HG03520 (cell line): ENCODE measurements at regions not wholly inside any gene's neighbourhood (a gene's known extent, or its start where the extent isn't known, plus 50 kb on each side); places are given as distances from the start of the nearest gene placed in this dataset.

Experiments used
- ATAC-seq: cut with Tn5 transposase; IDR thresholded peaks from one replicate; pipeline ENCODE4 v1.9.1; 2021; ENCODE audit warnings: mild to moderate bottlenecking, moderate library complexity; ENCODE audit not compliant: unreplicated experiment

- no peak for ATAC-seq
These were observed 245.0 kb downstream of the ATP23 start for GRCh38 chr12:58186401-58186800.

GRCh38 chr12:58186914-58187313 lies 245.5 kb downstream of the ATP23 start:
- no peak for ATAC-seq

DNA sequence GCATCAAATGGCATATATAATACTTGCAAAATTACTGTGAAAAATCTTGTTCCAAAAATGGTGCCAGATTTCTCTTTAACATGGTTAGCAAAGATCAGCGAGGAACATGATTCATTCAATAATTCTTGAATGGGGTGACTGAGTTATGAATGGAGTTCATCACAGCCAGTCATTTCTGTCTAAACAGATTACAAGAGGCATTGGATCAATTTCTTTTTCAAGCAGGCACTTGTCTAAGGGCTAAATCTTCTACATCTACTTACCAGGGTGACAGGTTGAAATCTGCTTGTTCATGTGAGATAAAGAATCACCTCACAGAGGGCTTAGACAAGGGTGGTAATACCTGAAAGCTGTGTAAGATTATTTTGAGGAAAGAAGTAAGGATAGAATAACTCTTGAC lies 247.7 kb downstream of the ATP23 start:
- no peak for ATAC-seq

DNA sequence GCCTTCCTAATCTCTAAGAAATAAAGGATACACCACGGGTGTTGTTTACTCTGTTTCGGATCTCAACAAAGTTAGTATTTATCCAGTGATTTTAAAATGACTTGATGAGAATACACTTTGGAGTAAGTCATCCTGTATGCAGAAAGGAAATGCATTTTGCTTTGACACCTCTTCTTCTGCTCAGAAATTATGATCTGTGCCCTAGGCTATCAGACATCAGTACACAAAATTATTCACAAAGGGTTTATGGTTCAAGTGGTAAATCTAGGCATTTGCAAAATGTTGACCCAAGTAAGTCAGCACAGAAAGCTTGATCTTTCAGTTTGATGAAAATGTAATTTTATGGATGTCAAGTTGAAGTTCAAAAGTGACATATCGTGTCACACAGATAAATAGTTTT lies 248.5 kb downstream of the ATP23 start:
- no peak for ATAC-seq

- ATAC-seq = no peak
These were observed 249.3 kb downstream of the ATP23 start for GRCh38 chr12:58190618-58191017.

GRCh38 chr12:58196971-58197370 lies 255.6 kb downstream of the ATP23 start:
- ATAC-seq = no peak

DNA sequence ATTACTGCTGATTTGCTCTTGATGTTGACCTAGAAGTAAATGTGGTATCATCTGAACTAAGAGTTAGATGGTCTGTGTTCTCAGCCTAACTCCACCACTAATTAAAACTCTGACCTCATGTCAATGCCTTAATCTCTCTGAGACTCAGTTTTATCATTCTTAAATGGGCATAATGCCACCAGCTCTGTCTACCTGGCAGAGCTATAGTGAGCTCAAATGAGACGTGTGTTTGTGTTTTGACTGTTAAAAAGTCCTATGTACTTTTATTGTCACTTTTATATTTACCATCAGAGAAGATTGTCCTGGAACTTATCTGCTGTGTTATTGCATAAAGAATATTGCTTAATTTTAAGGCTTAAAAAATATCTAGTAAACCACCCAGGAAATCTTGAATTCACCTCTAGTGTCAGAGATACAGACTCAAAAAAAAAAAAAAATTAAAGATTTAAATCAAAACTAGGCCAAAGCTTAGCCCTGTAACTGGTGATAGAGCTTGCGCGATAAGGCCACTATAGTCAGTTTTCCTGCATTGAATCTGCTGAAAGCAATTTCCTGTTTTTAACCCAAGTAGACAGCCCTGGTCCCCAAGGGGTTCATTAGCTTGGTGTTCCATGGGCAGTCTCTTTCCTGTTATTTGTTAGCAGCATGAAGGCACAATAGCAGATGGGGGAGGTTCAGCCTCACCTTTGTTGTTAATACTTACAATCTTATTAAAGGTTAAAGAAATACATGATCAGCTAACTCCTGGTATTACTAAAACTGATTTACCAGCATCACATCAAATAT lies 261.8 kb downstream of the ATP23 start:
- no peak for ATAC-seq

DNA sequence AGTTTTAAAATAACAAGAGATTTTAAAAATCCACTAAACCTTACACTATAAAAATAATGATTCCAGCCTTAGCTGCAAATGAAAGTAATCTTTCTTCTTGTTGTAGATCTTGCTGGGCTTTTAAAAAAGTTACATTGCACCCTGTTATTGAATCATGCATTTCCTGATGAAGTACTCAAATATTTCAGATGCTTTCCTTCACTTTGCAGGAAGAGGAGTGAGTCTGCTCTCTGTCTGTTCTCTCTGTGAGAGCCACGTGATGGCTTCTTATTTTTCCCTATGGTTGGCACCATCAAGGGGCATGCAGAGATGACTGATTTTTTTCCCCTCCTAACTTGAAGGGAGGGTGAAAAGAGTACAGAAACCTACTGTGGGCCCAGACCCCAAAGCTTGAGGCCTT lies 262.7 kb downstream of the ATP23 start:
- ATAC-seq = no peak

GRCh38 chr12:58206876-58207275 lies 265.5 kb downstream of the ATP23 start:
- no peak for ATAC-seq

DNA sequence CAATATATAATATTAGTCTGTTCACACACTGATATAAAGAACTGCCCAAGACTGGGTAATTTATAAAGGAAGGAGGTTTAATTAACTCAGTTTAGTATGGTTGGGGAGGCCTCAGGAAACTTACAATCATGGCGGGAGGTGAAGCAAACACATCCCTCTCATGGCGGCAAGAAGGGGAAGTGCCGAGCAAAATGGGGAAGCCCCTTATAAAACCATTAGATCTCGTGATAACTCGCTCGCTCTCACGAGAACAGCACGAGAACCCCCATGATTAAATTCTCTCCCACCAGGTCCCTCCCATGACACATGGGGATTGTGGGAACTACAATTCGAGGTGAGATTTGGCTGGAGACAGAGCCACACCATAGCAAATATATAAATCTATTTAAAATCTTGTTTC lies 269.8 kb downstream of the ATP23 start:
- no peak for ATAC-seq

- ATAC-seq = no peak
These were observed 275.8 kb downstream of the ATP23 start for GRCh38 chr12:58217130-58217529.

- no peak for ATAC-seq
These were observed 283.3 kb downstream of the ATP23 start for GRCh38 chr12:58224536-58225105.

DNA sequence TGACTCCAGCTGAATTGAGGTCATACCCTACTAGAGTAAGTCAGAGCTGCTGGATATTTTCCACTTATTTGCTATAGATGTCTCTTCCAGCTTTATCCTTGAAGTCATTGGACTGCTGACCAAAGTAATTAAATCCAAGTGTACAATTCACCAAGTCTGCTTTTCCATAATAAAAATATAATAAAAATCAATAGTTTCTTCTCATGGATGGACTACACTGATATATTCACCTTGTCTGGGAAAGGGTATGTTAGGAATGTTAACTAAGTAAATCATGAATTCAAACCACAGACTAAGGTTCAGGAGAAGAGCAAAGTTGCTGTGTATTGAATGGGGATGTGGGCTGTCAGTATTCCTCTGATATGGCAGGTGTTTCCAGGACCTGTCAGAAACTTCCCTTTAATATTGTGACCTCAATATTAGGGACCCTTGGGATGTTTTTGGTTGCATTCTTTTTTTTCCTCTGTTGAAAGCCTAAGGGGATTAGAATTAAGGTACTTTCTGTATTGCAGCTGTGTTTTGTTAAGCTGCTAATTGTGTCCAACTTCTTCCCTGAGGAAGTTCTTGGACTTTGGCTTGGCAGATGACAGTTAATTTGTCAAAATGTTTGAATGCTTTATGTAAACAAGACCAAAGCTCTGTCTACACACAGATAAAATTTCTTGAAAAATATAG lies 284.0 kb downstream of the ATP23 start:
- no peak for ATAC-seq

DNA sequence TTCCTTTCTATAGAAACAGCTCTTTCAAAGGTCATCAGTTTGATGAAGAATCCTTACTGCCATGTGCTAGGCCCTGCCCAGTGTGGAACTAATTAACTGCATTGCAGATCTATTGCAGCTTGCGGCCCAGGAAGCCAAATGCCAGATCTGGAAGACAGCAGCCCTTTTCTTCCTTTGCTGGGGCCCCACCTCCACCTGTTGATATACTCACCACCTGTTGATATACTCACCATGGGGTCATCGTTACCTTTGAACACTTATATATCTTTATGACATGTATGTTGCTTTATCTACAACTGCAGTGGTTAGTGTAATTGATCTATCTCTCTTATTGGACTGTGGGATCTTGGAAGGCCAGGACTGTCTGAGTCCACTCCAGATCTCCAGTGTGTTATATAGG lies 292.5 kb downstream of the ATP23 start:
- ATAC-seq = no peak

GRCh38 chr12:58238411-58238810 lies 297.0 kb downstream of the ATP23 start:
- ATAC-seq = no peak

DNA sequence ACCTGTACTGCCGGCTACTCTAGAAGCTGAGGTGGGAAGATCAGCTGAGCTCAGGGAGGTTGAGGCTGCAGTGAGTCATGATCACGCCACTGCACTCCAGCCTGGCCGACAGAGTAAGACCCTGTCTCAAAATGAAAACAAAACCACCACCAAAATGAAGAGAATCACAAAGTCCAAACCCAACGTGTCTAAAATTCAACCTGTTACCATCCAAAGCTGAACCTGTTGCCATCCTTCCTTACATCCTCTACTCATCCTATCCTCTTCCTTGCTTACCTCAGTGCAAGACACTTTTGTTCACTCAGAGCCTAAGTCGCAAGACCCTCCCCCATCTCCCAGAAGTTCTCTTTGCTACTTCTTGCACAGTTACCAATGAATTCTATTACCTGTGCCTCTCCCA lies 299.7 kb downstream of the ATP23 start:
- ATAC-seq = no peak

- no peak for ATAC-seq
These were observed 301.6 kb downstream of the ATP23 start for GRCh38 chr12:58242796-58243630.

DNA sequence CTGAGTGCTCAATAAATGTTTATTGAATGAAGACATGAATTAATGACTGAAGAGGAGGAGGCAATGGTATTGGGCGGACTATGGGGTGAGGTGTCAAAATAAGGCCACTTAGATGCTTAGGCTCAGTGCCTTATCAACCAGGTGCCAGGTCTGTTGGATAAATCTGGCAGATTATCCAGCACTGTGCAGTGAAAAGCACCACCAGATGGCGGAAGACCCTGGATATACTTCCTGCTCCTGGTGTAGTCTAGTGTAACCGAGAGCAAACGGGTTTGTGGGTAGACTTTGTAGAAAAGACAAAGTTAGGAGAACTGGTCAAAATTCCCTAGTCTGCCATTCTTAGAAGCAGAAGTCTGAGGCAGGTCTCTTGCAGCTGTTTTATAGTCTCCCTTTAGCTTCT lies 306.3 kb downstream of the ATP23 start:
- ATAC-seq = no peak

DNA sequence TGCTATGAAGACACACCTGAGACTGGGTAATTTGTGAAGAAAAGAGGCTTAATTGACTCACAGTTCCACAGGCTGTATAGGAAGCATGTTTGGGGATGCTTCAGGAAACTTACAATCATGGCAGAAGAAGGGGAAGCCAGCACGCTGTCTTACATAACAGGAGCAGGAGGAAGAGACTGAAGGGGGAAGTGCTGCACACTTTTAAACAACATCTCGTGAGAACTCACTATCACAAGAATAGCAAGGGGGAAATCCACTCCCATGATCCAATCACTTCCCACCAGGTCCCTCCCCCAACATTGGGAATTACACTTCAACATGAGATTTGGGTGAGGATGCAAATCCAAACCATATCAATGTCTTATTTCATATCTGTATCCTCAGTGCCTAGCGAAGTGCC lies 307.2 kb downstream of the ATP23 start:
- no peak for ATAC-seq

GRCh38 chr12:58249610-58250009 lies 308.2 kb downstream of the ATP23 start:
- no peak for ATAC-seq

DNA sequence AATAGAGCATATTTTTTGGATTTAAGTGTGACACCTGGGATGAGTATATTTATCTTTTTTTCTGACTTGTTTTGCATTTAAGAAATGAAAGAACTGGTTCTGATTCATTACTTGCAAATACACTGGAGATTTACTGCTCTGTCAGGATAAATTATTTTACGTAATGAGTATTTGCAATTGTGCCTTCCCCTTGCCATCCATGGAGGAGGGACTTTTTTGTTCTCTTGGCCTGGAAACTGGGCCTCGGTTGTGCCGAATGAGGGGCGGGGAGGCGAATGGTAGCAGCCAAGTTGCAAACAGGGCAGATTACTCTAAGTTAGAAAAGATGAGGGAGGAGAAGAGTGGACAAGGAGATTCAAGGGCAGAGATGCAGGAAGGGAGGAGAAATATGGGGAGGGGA lies 308.7 kb downstream of the ATP23 start:
- ATAC-seq = no peak
